Upper lobe of left lung (tissue), 6 donors: ENCODE measurements at regions not wholly inside any gene's neighbourhood (a gene's known extent, or its start where the extent isn't known, plus 50 kb on each side); places are given as distances from the start of the nearest gene placed in this dataset.
"Not testable (repeated sequence)": the region's sequence is repeated elsewhere in the genome, so short reads cannot be mapped to it uniquely, and the experiment has no call there.

Source experiments
- ATAC-seq, 2 donors: fragments of 200-7000 bp; cut with Tn5 transposase; one replicate each; pipeline ENCODE4 v1.9.1; 2022; ENCODE audit warnings: mild to moderate bottlenecking in 2 of 2, moderate library complexity in 2 of 2; ENCODE audit not compliant: low FRiP score in 2 of 2
- DNase-seq, 2 donors: peaks; one replicate each; pipeline ENCODE4 v3.0.0-alpha.2; 2019 to 2020
- H3K27ac ChIP-seq, 4 donors: fragments of 200-600 bp; sonication (generic); one replicate each; pipeline ENCODE4 v1.5.1; 2016 to 2019
- H3K27me3 ChIP-seq, 4 donors: fragments of 200-600 bp; sonication (generic); one replicate each; pipeline ENCODE4 v1.5.1; 2017 to 2019
- H3K36me3 ChIP-seq, 4 donors: fragments of 200-600 bp; sonication (generic); one replicate each; pipeline ENCODE4 v1.5.1; 2016 to 2019
- H3K4me1 ChIP-seq, 4 donors: fragments of 200-600 bp; sonication (generic); one replicate each; pipeline ENCODE4 v1.5.1; 2018 to 2019
- H3K4me3 ChIP-seq, 4 donors: fragments of 200-600 bp; sonication (generic); one replicate each; pipeline ENCODE4 v1.5.1; 2017 to 2019; ENCODE audit warnings: mild to moderate bottlenecking in 2 of 4, moderate library complexity in 1 of 4
- H3K9me3 ChIP-seq, 4 donors: fragments of 200-600 bp; sonication (generic); one replicate each; pipeline ENCODE4 v1.5.1; 2018 to 2019
- EP300 ChIP-seq, 4 donors: sonication (generic); formaldehyde crosslinking; IDR thresholded peaks; one replicate each; pipeline ENCODE4 v1.5.1; 2017; ENCODE audit warnings: antibody characterized with exemption in 4 of 4, control low read depth in 2 of 4
- POLR2A ChIP-seq, 4 donors: fragments of 450-650 bp; IDR thresholded peaks; one replicate each; pipeline ENCODE4 v1.5.1; 2016 to 2017; ENCODE audit warnings: antibody characterized with exemption in 4 of 4, mild to moderate bottlenecking in 2 of 4
- POLR2AphosphoS5 ChIP-seq, 2 donors: sonication (generic); formaldehyde crosslinking; IDR thresholded peaks; one replicate each; pipeline ENCODE4 v1.5.1; 2017; ENCODE audit warnings: antibody characterized with exemption in 2 of 2
- WGBS, 2 donors: methylation state at CpG; one replicate each; pipeline ENCODE4 v1.1.5; 2017 to 2018; 5-methylcytosine and 5-hydroxymethylcytosine counted together
- TF ChIP-seq, protein P1 (sequence below), 6 experiments: fragments of 450-650 bp in 4 of 6; fragments of 200-600 bp in 2 of 6; sonication (generic) in 2 of 6; IDR thresholded peaks; one replicate each; pipeline ENCODE4 v1.5.1; 2016 to 2019; ENCODE audit warnings: antibody characterized with exemption in 6 of 6
- donor health status: DM: no; HTN: no; CAD: no; lungs with moderate emphysema.
- donor health status: DM: no; HTN: yes; CAD: no; lungs with severe emphysema.

- no peak for ATAC-seq
- H3K27ac ChIP-seq, result no peak overlapping the region
- no peak for TF ChIP-seq EP300 (IDR thresholded peaks at IDR 0.05)
- no peak for TF ChIP-seq POLR2AphosphoS5 (IDR thresholded peaks at IDR 0.05)
- TF ChIP-seq POLR2A (IDR thresholded peaks at IDR 0.05), result no peak
- TF ChIP-seq, protein P1, sequence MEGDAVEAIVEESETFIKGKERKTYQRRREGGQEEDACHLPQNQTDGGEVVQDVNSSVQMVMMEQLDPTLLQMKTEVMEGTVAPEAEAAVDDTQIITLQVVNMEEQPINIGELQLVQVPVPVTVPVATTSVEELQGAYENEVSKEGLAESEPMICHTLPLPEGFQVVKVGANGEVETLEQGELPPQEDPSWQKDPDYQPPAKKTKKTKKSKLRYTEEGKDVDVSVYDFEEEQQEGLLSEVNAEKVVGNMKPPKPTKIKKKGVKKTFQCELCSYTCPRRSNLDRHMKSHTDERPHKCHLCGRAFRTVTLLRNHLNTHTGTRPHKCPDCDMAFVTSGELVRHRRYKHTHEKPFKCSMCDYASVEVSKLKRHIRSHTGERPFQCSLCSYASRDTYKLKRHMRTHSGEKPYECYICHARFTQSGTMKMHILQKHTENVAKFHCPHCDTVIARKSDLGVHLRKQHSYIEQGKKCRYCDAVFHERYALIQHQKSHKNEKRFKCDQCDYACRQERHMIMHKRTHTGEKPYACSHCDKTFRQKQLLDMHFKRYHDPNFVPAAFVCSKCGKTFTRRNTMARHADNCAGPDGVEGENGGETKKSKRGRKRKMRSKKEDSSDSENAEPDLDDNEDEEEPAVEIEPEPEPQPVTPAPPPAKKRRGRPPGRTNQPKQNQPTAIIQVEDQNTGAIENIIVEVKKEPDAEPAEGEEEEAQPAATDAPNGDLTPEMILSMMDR (IDR thresholded peaks at IDR 0.05), result no peak
- H3K9me3 ChIP-seq, result no peaks in the 10 kb centered on the region
- H3K4me3 ChIP-seq, result no peak overlapping the region
- no peaks in the 10 kb centered on the region for H3K27me3 ChIP-seq
- WGBS, 2 donors, result 88% methylated on average over 2 of the region's 2 CpGs
- no peaks in the 10 kb centered on the region for H3K4me1 ChIP-seq
- H3K36me3 ChIP-seq, result no peaks in the 10 kb centered on the region
- no peak for DNase-seq
Measured at GRCh38 chr9:10867194-10867593, 254.4 kb upstream of the PTPRD start.

- no peak for DNase-seq
- Histone ChIP-seq H3K36me3 (no peaks in the 10 kb centered on the region), H3K9me3 (no peaks in the 10 kb centered on the region), H3K27ac (no peak overlapping the region), H3K4me3 (no peak overlapping the region), H3K27me3 (no peaks in the 10 kb centered on the region), H3K4me1 (no peaks in the 10 kb centered on the region)
- TF ChIP-seq, protein P1 (IDR thresholded peaks at IDR 0.05), result no peak
- TF ChIP-seq POLR2A (IDR thresholded peaks at IDR 0.05) (no peak), POLR2AphosphoS5 (IDR thresholded peaks at IDR 0.05) (no peak), EP300 (IDR thresholded peaks at IDR 0.05) (no peak)
- ATAC-seq, result no peak
Measured at GRCh38 chr9:10869687-10870086, 256.9 kb upstream of the PTPRD start.

DNA sequence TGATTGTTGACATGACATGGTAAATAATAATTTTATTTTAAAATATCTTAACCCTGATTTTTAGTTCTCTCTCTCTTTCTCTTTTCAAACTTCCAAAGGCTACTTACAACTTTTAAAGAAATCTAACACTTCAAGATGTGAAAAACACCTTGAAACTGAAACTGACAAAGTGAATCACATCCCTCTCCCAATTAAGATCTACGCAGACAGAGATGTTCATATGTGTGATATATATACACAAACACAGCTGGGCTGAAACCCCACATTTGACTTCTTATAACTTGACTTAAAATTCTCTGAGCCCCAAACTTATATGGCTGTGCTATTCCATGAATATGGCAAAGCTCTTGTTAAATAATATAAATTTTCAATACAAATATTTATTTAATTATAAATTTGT, 261.2 kb upstream of the PTPRD start:
- DNase-seq, result no peak
- Histone ChIP-seq H3K27ac (no peak overlapping the region), H3K9me3 (no peaks in the 10 kb centered on the region), H3K27me3 (no peaks in the 10 kb centered on the region), H3K4me1 (no peaks in the 10 kb centered on the region), H3K4me3 (no peak overlapping the region), H3K36me3 (no peaks in the 10 kb centered on the region)
- no peak for ATAC-seq
- WGBS, 2 donors, result 83 to 90% methylated on average over 1 of the region's 1 CpG
- TF ChIP-seq EP300 (IDR thresholded peaks at IDR 0.05), result no peak
- TF ChIP-seq, protein P1 (IDR thresholded peaks at IDR 0.05), result no peak
- no peak for TF ChIP-seq POLR2AphosphoS5 (IDR thresholded peaks at IDR 0.05)
- TF ChIP-seq POLR2A (IDR thresholded peaks at IDR 0.05), result no peak

DNA sequence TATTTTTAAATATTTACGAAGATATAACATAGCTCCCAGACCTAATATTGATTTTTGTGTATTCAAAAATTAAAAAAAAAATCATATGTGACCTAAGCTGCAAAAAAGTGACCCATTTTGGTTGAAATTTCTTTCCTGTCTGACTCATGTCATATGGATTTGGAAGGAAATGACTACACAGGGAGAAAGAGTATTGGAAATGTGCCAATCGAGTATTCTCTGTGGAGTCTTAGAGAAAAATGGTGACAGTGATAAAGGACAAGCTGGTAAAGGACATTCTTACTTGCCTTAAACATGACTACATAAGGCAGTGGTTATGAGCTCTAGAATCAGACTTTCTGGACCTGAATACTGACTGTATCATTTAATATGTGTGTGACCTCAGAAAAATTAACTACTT, 262.9 kb upstream of the PTPRD start:
- TF ChIP-seq, protein P1 (IDR thresholded peaks at IDR 0.05), result no peak
- TF ChIP-seq POLR2AphosphoS5 (IDR thresholded peaks at IDR 0.05), result no peak
- TF ChIP-seq POLR2A (IDR thresholded peaks at IDR 0.05), result no peak
- TF ChIP-seq EP300 (IDR thresholded peaks at IDR 0.05), result no peak
- Histone ChIP-seq H3K4me1 (no peaks in the 10 kb centered on the region), H3K27me3 (no peaks in the 10 kb centered on the region), H3K4me3 (no peak overlapping the region), H3K27ac (no peak overlapping the region), H3K9me3 (no peaks in the 10 kb centered on the region), H3K36me3 (no peaks in the 10 kb centered on the region)
- no peak for DNase-seq
- no peak for ATAC-seq
- WGBS, 2 donors, result 65 to 68% methylated on average over 2 of the region's 2 CpGs

GRCh38 chr9:10876333-10876732, 263.5 kb upstream of the PTPRD start:
- 74 to 75% methylated on average over 2 of the region's 2 CpGs for WGBS, 2 donors
- Histone ChIP-seq H3K36me3 (no peaks in the 10 kb centered on the region), H3K9me3 (no peaks in the 10 kb centered on the region), H3K4me1 (no peaks in the 10 kb centered on the region), H3K27ac (no peak overlapping the region), H3K27me3 (no peaks in the 10 kb centered on the region), H3K4me3 (no peak overlapping the region)
- ATAC-seq (no peak), DNase-seq (no peak)
- no peak for TF ChIP-seq POLR2AphosphoS5 (IDR thresholded peaks at IDR 0.05)
- TF ChIP-seq EP300 (IDR thresholded peaks at IDR 0.05), result no peak
- TF ChIP-seq POLR2A (IDR thresholded peaks at IDR 0.05), result no peak
- TF ChIP-seq, protein P1 (IDR thresholded peaks at IDR 0.05), result no peak

DNA sequence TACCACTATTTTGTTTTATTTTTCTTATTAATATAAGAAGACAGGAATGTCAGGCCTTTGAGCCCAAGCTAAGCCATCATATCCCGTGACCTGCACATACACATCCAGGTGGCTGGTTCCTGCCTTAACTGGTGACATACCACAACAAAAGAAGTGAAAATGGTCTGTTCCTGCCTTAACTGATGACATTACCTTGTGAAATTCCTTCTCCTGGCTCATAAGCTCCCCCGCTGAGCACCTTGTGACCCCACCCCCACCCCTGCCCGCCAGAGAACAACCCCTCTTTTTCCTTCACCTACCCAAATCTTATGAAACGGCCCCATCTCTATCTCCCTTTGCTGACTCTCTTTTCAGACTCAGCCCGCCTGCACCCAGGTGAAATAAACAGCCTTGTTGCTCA, 277.5 kb upstream of the PTPRD start:
- not testable (repeated sequence) for H3K36me3 ChIP-seq, DNase-seq, H3K27ac ChIP-seq, ATAC-seq, H3K9me3 ChIP-seq, H3K27me3 ChIP-seq, H3K4me3 ChIP-seq, H3K4me1 ChIP-seq
- 81 to 92% methylated on average over 5 of the region's 5 CpGs for WGBS, 2 donors
